IgD-negative memory B cell (primary cell): ENCODE measurements at regions not wholly inside any gene's neighbourhood (a gene's known extent, or its start where the extent isn't known, plus 50 kb on each side); places are given as distances from the start of the nearest gene placed in this dataset.
"Not testable (repeated sequence)": the region's sequence is repeated elsewhere in the genome, so short reads cannot be mapped to it uniquely, and the experiment has no call there.

Experiments
- H3K27ac Mint-ChIP-seq, 3 donors: one replicate each; pipeline ENCODE4 v1.8.0; 2020 to 2022; ENCODE audit warnings: mild to moderate bottlenecking in 3 of 3, mixed read lengths in 3 of 3, moderate library complexity in 1 of 3
- H3K27me3 Mint-ChIP-seq: one replicate; pipeline ENCODE4 v1.8.0; 2021; ENCODE audit warnings: mixed read lengths
- H3K36me3 Mint-ChIP-seq: one replicate; pipeline ENCODE4 v1.8.0; 2020; ENCODE audit warnings: mild to moderate bottlenecking, mixed read lengths
- H3K4me1 Mint-ChIP-seq, 3 donors: one replicate each; pipeline ENCODE4 v1.8.0; 2020 to 2022; ENCODE audit warnings: mixed read lengths in 3 of 3, mild to moderate bottlenecking in 1 of 3
- H3K4me3 Mint-ChIP-seq, 4 donors: one replicate each; pipeline ENCODE4 v1.8.0; 2020 to 2022; ENCODE audit warnings: mild to moderate bottlenecking in 4 of 4, mixed read lengths in 4 of 4, moderate library complexity in 3 of 4
- H3K9me3 Mint-ChIP-seq, 3 donors: one replicate each; pipeline ENCODE4 v1.8.0; 2020 to 2021; ENCODE audit warnings: mixed read lengths in 3 of 3, mild to moderate bottlenecking in 1 of 3

GRCh38 chrX:106220177-106220576 is 52.1 kb downstream of the PWWP3B start:
- Mint-ChIP-seq H3K4me1 (no peaks in the 10 kb centered on the region), H3K27me3 (no peaks in the 10 kb centered on the region), H3K4me3 (no peak overlapping the region), H3K9me3 (peaks cover 0 to 3% (median under 1%) of the 10 kb centered on the region in 3 donors), H3K27ac (no peak overlapping the region), H3K36me3 (no peaks in the 10 kb centered on the region)

- H3K4me1 Mint-ChIP-seq, result peaks cover 0 to 2% (median 0%) of the 10 kb centered on the region in 3 donors
- no peaks in the 10 kb centered on the region for H3K36me3 Mint-ChIP-seq
- no peaks in the 10 kb centered on the region for H3K9me3 Mint-ChIP-seq
- no peaks in the 10 kb centered on the region for H3K27me3 Mint-ChIP-seq
- no peak overlapping the region for H3K4me3 Mint-ChIP-seq
- no peak overlapping the region for H3K27ac Mint-ChIP-seq
These were observed 75.3 kb downstream of the PWWP3B start for GRCh38 chrX:106243376-106243775.

- Mint-ChIP-seq H3K27me3 (no peaks in the 10 kb centered on the region), H3K36me3 (no peaks in the 10 kb centered on the region), H3K9me3 (no peaks in the 10 kb centered on the region), H3K27ac (no peak overlapping the region), H3K4me3 (no peak overlapping the region), H3K4me1 (no peaks in the 10 kb centered on the region)
These were observed 78.4 kb downstream of the PWWP3B start for GRCh38 chrX:106246511-106246910.

GRCh38 chrX:106247162-106247561 is 79.1 kb downstream of the PWWP3B start:
- Mint-ChIP-seq H3K4me1 (no peaks in the 10 kb centered on the region), H3K27ac (no peak overlapping the region), H3K4me3 (no peak overlapping the region), H3K36me3 (no peaks in the 10 kb centered on the region), H3K9me3 (no peaks in the 10 kb centered on the region), H3K27me3 (no peaks in the 10 kb centered on the region)

GRCh38 chrX:106249706-106250379 is 81.7 kb downstream of the PWWP3B start:
- Mint-ChIP-seq H3K4me1 (no peaks in the 10 kb centered on the region), H3K36me3 (no peaks in the 10 kb centered on the region), H3K9me3 (peaks cover 0 to under 1% (median 0%) of the 10 kb centered on the region in 3 donors), H3K4me3 (no peak overlapping the region), H3K27ac (no peak overlapping the region), H3K27me3 (no peaks in the 10 kb centered on the region)

GRCh38 chrX:106263817-106264216 is 95.7 kb downstream of the PWWP3B start:
- H3K27me3 Mint-ChIP-seq, result no peaks in the 10 kb centered on the region
- H3K27ac Mint-ChIP-seq, result no peak overlapping the region
- peak overlapping the region in 1 of 4 donors; percentile 39 for H3K4me3 Mint-ChIP-seq
- no peaks in the 10 kb centered on the region for H3K36me3 Mint-ChIP-seq
- H3K9me3 Mint-ChIP-seq, result peaks cover 2 to 7% (median 5%) of the 10 kb centered on the region in 3 donors
- no peaks in the 10 kb centered on the region for H3K4me1 Mint-ChIP-seq

GRCh38 chrX:106273947-106274587 is 106.0 kb downstream of the PWWP3B start:
- not testable (repeated sequence) for H3K27ac Mint-ChIP-seq, H3K36me3 Mint-ChIP-seq, H3K9me3 Mint-ChIP-seq, H3K4me3 Mint-ChIP-seq, H3K27me3 Mint-ChIP-seq, H3K4me1 Mint-ChIP-seq

- not testable (repeated sequence) for H3K27ac Mint-ChIP-seq, H3K27me3 Mint-ChIP-seq, H3K4me1 Mint-ChIP-seq, H3K4me3 Mint-ChIP-seq, H3K9me3 Mint-ChIP-seq, H3K36me3 Mint-ChIP-seq
These were observed 107.1 kb downstream of the PWWP3B start for GRCh38 chrX:106275172-106275571.

- H3K4me3 Mint-ChIP-seq, result no peak overlapping the region
- H3K27ac Mint-ChIP-seq, result no peak overlapping the region
- peaks cover 1% of the 10 kb centered on the region for H3K27me3 Mint-ChIP-seq
- H3K4me1 Mint-ChIP-seq, result no peaks in the 10 kb centered on the region
- no peaks in the 10 kb centered on the region for H3K36me3 Mint-ChIP-seq
- H3K9me3 Mint-ChIP-seq, result no peaks in the 10 kb centered on the region
These were observed 110.8 kb downstream of the PWWP3B start for GRCh38 chrX:106278951-106279350.

GRCh38 chrX:106281383-106281782 is 113.3 kb downstream of the PWWP3B start:
- Mint-ChIP-seq H3K4me3 (no peak overlapping the region), H3K27me3 (peaks cover 1% of the 10 kb centered on the region), H3K4me1 (no peaks in the 10 kb centered on the region), H3K27ac (no peak overlapping the region), H3K9me3 (no peaks in the 10 kb centered on the region), H3K36me3 (no peaks in the 10 kb centered on the region)

GRCh38 chrX:106283841-106284240 is 115.7 kb downstream of the PWWP3B start:
- no peak overlapping the region for H3K4me3 Mint-ChIP-seq
- H3K9me3 Mint-ChIP-seq, result no peaks in the 10 kb centered on the region
- H3K27me3 Mint-ChIP-seq, result peaks cover 1% of the 10 kb centered on the region
- no peak overlapping the region for H3K27ac Mint-ChIP-seq
- no peaks in the 10 kb centered on the region for H3K4me1 Mint-ChIP-seq
- H3K36me3 Mint-ChIP-seq, result no peaks in the 10 kb centered on the region

- no peak overlapping the region for H3K27ac Mint-ChIP-seq
- H3K4me1 Mint-ChIP-seq, result no peaks in the 10 kb centered on the region
- no peaks in the 10 kb centered on the region for H3K9me3 Mint-ChIP-seq
- no peak overlapping the region for H3K4me3 Mint-ChIP-seq
- no peaks in the 10 kb centered on the region for H3K36me3 Mint-ChIP-seq
- H3K27me3 Mint-ChIP-seq, result peaks cover 1% of the 10 kb centered on the region
These were observed 116.4 kb downstream of the PWWP3B start for GRCh38 chrX:106284431-106285025.

- H3K27me3 Mint-ChIP-seq, result no peaks in the 10 kb centered on the region
- H3K36me3 Mint-ChIP-seq, result no peaks in the 10 kb centered on the region
- H3K27ac Mint-ChIP-seq, result no peak overlapping the region
- H3K4me3 Mint-ChIP-seq, result no peak overlapping the region
- no peaks in the 10 kb centered on the region for H3K4me1 Mint-ChIP-seq
- H3K9me3 Mint-ChIP-seq, result no peaks in the 10 kb centered on the region
These were observed 118.0 kb downstream of the PWWP3B start for GRCh38 chrX:106286053-106286650.

- not testable (repeated sequence) for H3K27ac Mint-ChIP-seq, H3K9me3 Mint-ChIP-seq, H3K27me3 Mint-ChIP-seq, H3K4me3 Mint-ChIP-seq, H3K4me1 Mint-ChIP-seq, H3K36me3 Mint-ChIP-seq
These were observed 122.7 kb downstream of the PWWP3B start for GRCh38 chrX:106290778-106291177.

GRCh38 chrX:106291779-106292390 is 123.8 kb downstream of the PWWP3B start:
- H3K36me3 Mint-ChIP-seq, H3K27me3 Mint-ChIP-seq, H3K4me1 Mint-ChIP-seq, H3K27ac Mint-ChIP-seq, H3K9me3 Mint-ChIP-seq, H3K4me3 Mint-ChIP-seq: not testable (repeated sequence)
